HepG2 (cell line): ENCODE measurements at regions not wholly inside any gene's neighbourhood (a gene's known extent, or its start where the extent isn't known, plus 50 kb on each side); places are given as distances from the start of the nearest gene placed in this dataset.

Experiments used
- ATF1 ChIP-seq: IDR thresholded peaks from 2 replicates; pipeline ENCODE4 v1.6.1; 2016; ENCODE audit warnings: mild to moderate bottlenecking, control low read depth
- ATF3 ChIP-seq: sonication (generic); formaldehyde crosslinking; IDR thresholded peaks from 2 replicates; pipeline ENCODE4 v1.4.0; 2020; ENCODE audit warnings: missing genetic modification reagents
- BHLHE40 ChIP-seq: IDR thresholded peaks from 2 replicates; pipeline ENCODE4 v1.6.1; 2011; ENCODE audit warnings: low read length, improper control_type of control experiment
- CREB1 ChIP-seq, 2 experiments: fragments of 450-650 bp in 1 of 2; IDR thresholded peaks; 2 replicates each; pipeline ENCODE4 v1.6.1; 2016 to 2017; ENCODE audit warnings: control low read depth in 1 of 2, mild to moderate bottlenecking in 1 of 2, missing compliant biosample characterization in 1 of 2, missing genetic modification characterization in 1 of 2
- DPF2 ChIP-seq: sonication (generic); formaldehyde crosslinking; IDR thresholded peaks from 2 replicates; pipeline ENCODE4 v1.4.0; 2020; ENCODE audit warnings: mild to moderate bottlenecking, low read depth, missing genetic modification reagents, borderline replicate concordance
- GLMP ChIP-seq: sonication (generic); formaldehyde crosslinking; IDR thresholded peaks from 2 replicates; pipeline ENCODE4 v1.9.0; 2021; ENCODE audit warnings: missing genetic modification reagents, mild to moderate bottlenecking, borderline replicate concordance
- KMT2A ChIP-seq: sonication (generic); formaldehyde crosslinking; IDR thresholded peaks from 2 replicates; pipeline ENCODE4 v1.4.0; 2020; ENCODE audit warnings: missing genetic modification reagents
- MTA3 ChIP-seq: sonication (generic); formaldehyde crosslinking; IDR thresholded peaks from 2 replicates; pipeline ENCODE4 v1.4.0; 2020; ENCODE audit warnings: missing genetic modification reagents
- NAIF1 ChIP-seq: sonication (generic); formaldehyde crosslinking; IDR thresholded peaks from 2 replicates; pipeline ENCODE4 v1.5.0; 2020; ENCODE audit warnings: mild to moderate bottlenecking, missing genetic modification reagents, borderline replicate concordance
- RARA ChIP-seq: IDR thresholded peaks from 2 replicates; pipeline ENCODE4 v1.6.1; 2016; ENCODE audit warnings: missing genetic modification reagents, missing compliant biosample characterization
- RCOR2 ChIP-seq: IDR thresholded peaks from 2 replicates; pipeline ENCODE4 v1.6.1; 2016; ENCODE audit warnings: missing biosample characterization, missing genetic modification reagents
- SP140L ChIP-seq: sonication (generic); formaldehyde crosslinking; IDR thresholded peaks from 2 replicates; pipeline ENCODE4 v1.4.0; 2020; ENCODE audit warnings: missing genetic modification reagents, borderline replicate concordance
- TCF12 ChIP-seq, 2 experiments: fragments of 450-650 bp in 1 of 2; sonication (generic) in 1 of 2; formaldehyde crosslinking in 1 of 2; IDR thresholded peaks; 2 replicates each; pipeline versions ENCODE4 v1.6.1 to v1.8.0; 2017 to 2022; ENCODE audit warnings: antibody characterized with exemption in 1 of 2, mild to moderate bottlenecking in 1 of 2, missing genetic modification reagents in 1 of 2, moderate library complexity in 1 of 2
- TCF7 ChIP-seq: sonication (generic); IDR thresholded peaks from 2 replicates; pipeline ENCODE4 v1.6.1; 2016; ENCODE audit warnings: antibody characterized with exemption, low read depth
- TEAD2 ChIP-seq: sonication (generic); formaldehyde crosslinking; IDR thresholded peaks from 2 replicates; pipeline ENCODE4 v1.9.0; 2021; ENCODE audit warnings: missing genetic modification reagents
- TOPORS ChIP-seq: sonication (generic); formaldehyde crosslinking; IDR thresholded peaks from 2 replicates; pipeline ENCODE4 v1.8.0; 2023; ENCODE audit warnings: mild to moderate bottlenecking, missing genetic modification reagents
- ZKSCAN5 ChIP-seq: sonication (generic); formaldehyde crosslinking; IDR thresholded peaks from 2 replicates; pipeline ENCODE4 v1.5.1; 2020; ENCODE audit warnings: mild to moderate bottlenecking, missing genetic modification reagents
- ZNF350 ChIP-seq: sonication (generic); formaldehyde crosslinking; IDR thresholded peaks from 2 replicates; pipeline ENCODE4 v1.4.0; 2020; ENCODE audit warnings: mild to moderate bottlenecking, low read depth, missing genetic modification reagents, borderline replicate concordance
- ZNF383 ChIP-seq: sonication (generic); formaldehyde crosslinking; IDR thresholded peaks from 2 replicates; pipeline ENCODE4 v1.4.0; 2020; ENCODE audit warnings: missing genetic modification reagents, mild to moderate bottlenecking, borderline replicate concordance
- ZNF414 ChIP-seq: sonication (generic); formaldehyde crosslinking; IDR thresholded peaks from 2 replicates; pipeline ENCODE4 v1.5.0; 2020; ENCODE audit warnings: missing genetic modification reagents
- ZNF468 ChIP-seq: sonication (generic); formaldehyde crosslinking; IDR thresholded peaks from 2 replicates; pipeline ENCODE4 v1.8.0; 2022; ENCODE audit warnings: mild to moderate bottlenecking, moderate library complexity, missing genetic modification reagents
- ZNF501 ChIP-seq: sonication (generic); formaldehyde crosslinking; IDR thresholded peaks from 2 replicates; pipeline ENCODE4 v1.5.1; 2020; ENCODE audit warnings: mild to moderate bottlenecking, moderate library complexity, missing genetic modification reagents
- ZNF639 ChIP-seq: conservative IDR thresholded peaks from 2 replicates; pipeline ENCODE4 v1.6.1; 2018; ENCODE audit warnings: missing genetic modification reagents
- ZUFSP ChIP-seq: sonication (generic); formaldehyde crosslinking; IDR thresholded peaks from 2 replicates; pipeline ENCODE4 v1.9.0; 2021; ENCODE audit warnings: missing genetic modification reagents, mild to moderate bottlenecking, borderline replicate concordance

- TF ChIP-seq TCF12 (IDR thresholded peaks at IDR 0.05): no peak
- TF ChIP-seq TCF12 (CRISPR knock-in tag; IDR thresholded peaks at IDR 0.05): no peak
- peak; percentile 87 for TF ChIP-seq RCOR2 (CRISPR knock-in tag)
- no peak for TF ChIP-seq NAIF1 (CRISPR knock-in tag)
- TF ChIP-seq BHLHE40: peak; percentile 78
- no peak for TF ChIP-seq ZNF414 (CRISPR knock-in tag)
- no peak for TF ChIP-seq ZUFSP (CRISPR knock-in tag)
- 0 out of 2 replicates have a peak, but pooled peaks have one; percentile 43 for TF ChIP-seq ZNF383 (CRISPR knock-in tag)
- TF ChIP-seq SP140L (CRISPR knock-in tag): 0 out of 2 replicates have a peak, but pooled peaks have one; percentile 34
- peak; percentile 53 for TF ChIP-seq TCF7
- TF ChIP-seq ATF1: peak; percentile 62; the same call in 1 of the 2 replicates
- peak; percentile 41 for TF ChIP-seq ZNF639 (CRISPR knock-in tag)
- peak; percentile 84 for TF ChIP-seq ATF3
- peak; percentile 99 for TF ChIP-seq RARA (CRISPR knock-in tag)
- no peak for TF ChIP-seq MTA3
- no peak for TF ChIP-seq ZKSCAN5 (CRISPR knock-in tag)
- TF ChIP-seq TOPORS (CRISPR knock-in tag): no peak
- TF ChIP-seq DPF2 (CRISPR knock-in tag): peak; percentile 55; the same call in 1 of the 2 replicates
- no peak for TF ChIP-seq KMT2A (CRISPR knock-in tag)
- TF ChIP-seq TEAD2 (CRISPR knock-in tag): no peak
- no peak for TF ChIP-seq CREB1 (IDR thresholded peaks at IDR 0.05)
- TF ChIP-seq CREB1 (CRISPR knock-in tag; IDR thresholded peaks at IDR 0.05): peak; percentile 64
- TF ChIP-seq ZNF501 (CRISPR knock-in tag): no peak
- TF ChIP-seq ZNF468 (CRISPR knock-in tag): no peak; the same call in 1 of the 2 replicates
- peak; percentile 58 for TF ChIP-seq ZNF350 (CRISPR knock-in tag)
- no peak for TF ChIP-seq GLMP
Observed at GRCh38 chr2:234694244-234695013, 197.5 kb upstream of the ARL4C start (continued).
